ENCODE measurements at regions not wholly inside any gene's neighbourhood (a gene's known extent, or its start where the extent isn't known, plus 50 kb on each side); places are given as distances from the start of the nearest gene placed in this dataset.

DNA sequence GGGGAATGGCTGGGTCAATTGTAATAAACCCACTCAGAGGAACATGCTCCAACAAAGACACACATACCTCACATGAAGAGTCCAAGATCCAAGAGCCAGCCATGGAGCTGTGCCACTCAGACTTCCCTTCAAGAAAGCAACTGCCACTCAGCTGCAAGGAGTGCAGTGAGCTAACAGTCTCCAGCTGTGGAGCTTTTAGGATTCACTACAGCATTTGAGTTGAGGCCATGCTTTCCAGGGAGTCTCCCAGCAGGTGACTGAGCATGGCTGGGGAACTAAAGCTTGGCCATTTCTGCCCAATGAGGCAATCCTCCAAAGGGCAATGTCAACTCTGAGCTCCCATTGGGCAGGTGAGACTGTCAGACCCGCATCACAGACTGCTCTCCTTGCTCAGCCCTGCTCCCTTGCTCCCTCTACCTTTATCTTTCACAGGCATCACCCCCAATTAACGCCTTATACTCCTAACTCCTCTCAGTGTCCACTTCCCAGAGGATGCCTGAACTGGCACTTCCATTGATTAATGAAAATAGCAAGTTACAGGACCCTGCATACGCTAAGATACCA lies 165.3 kb upstream of the CTNNB1 start:
- Histone ChIP-seq H3K4me3 (no peak overlapping the region), H3K27me3 (no peaks in the 10 kb centered on the region), H3K27ac (no peak overlapping the region), H3K9me3 (no peaks in the 10 kb centered on the region), H3K36me3 (no peaks in the 10 kb centered on the region), H3K4me1 (peaks cover 0 to 9% (median 0%) of the 10 kb centered on the region in 4 donors)
- no peak for DNase-seq
- intact Hi-C loops (cut with DNase I; ENCODE audit: low total_unique reads): no loop called here
- TF ChIP-seq, protein P1, sequence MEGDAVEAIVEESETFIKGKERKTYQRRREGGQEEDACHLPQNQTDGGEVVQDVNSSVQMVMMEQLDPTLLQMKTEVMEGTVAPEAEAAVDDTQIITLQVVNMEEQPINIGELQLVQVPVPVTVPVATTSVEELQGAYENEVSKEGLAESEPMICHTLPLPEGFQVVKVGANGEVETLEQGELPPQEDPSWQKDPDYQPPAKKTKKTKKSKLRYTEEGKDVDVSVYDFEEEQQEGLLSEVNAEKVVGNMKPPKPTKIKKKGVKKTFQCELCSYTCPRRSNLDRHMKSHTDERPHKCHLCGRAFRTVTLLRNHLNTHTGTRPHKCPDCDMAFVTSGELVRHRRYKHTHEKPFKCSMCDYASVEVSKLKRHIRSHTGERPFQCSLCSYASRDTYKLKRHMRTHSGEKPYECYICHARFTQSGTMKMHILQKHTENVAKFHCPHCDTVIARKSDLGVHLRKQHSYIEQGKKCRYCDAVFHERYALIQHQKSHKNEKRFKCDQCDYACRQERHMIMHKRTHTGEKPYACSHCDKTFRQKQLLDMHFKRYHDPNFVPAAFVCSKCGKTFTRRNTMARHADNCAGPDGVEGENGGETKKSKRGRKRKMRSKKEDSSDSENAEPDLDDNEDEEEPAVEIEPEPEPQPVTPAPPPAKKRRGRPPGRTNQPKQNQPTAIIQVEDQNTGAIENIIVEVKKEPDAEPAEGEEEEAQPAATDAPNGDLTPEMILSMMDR (IDR thresholded peaks at IDR 0.05): no peak

DNA sequence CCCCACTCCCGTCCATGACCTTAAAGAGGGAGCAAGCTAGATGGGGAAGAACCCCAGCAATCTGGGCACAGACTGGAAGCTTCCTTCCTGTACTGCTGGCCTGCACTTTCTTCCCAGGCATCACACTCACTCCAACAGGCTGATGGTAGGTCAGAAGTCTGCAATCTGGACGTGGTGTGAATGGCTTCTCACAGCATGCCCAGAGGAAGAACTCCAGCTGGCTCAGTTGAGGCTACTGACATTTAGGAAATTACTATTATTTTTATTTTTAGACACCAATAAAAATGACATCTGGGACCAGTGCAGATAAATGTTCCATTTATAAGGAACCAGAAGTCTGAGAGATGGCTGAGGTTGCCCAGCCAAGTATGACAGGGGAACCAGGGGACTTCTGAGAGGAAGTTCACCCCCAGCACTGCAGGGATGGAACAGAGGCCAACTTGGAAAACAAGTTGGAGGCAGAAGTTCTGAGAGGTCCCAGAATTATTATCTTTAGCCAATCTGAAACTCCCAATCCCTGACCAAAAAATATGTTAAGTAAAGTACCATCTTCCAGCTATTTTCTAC lies 163.8 kb upstream of the CTNNB1 start:
- H3K36me3 ChIP-seq: no peaks in the 10 kb centered on the region
- peaks cover 0 to 9% (median 0%) of the 10 kb centered on the region in 4 donors for H3K4me1 ChIP-seq
- no peak overlapping the region for H3K27ac ChIP-seq
- DNase-seq: peak in 1 of 2 donors; percentile 27
- intact Hi-C loops (cut with DNase I; ENCODE audit: low total_unique reads): no loop called here
- TF ChIP-seq, protein P1 (IDR thresholded peaks at IDR 0.05): no peak
- H3K9me3 ChIP-seq: no peaks in the 10 kb centered on the region
- no peaks in the 10 kb centered on the region for H3K27me3 ChIP-seq
- H3K4me3 ChIP-seq: no peak overlapping the region

DNA sequence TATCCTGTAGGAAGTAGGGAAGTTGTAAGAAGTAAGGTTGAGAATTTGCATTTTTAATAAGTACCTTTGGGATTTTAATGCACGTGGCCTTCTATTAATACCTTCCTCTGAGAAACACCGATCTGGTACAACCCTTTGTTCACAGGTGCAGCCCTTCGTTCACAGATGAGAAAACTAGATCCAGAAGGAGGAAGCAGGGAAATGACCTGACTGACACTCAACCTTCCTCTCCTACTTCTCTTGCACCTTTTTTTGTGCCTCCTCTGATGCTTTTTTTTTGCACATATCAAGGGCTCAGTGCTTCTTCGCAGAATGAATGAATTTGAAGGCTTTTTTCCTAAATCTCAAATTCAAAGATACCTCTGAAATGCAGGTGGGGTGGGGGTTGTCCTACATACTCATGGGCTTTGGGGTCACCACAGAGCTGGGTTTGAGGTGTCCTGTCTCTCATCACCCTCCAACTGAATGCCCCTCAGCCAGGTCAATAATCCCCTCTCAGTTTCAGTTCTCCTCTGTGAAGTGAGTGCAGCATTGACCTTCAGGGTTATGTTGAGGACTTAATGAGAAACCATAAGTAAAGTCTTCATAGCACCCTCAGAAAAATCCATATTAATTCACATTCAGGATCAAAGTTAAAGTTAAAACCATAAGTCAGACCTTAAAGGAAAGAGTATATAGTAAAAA lies 161.5 kb upstream of the CTNNB1 start:
- TF ChIP-seq, protein P1 (IDR thresholded peaks at IDR 0.05): no peak
- H3K36me3 ChIP-seq: no peaks in the 10 kb centered on the region
- no peaks in the 10 kb centered on the region for H3K27me3 ChIP-seq
- no peak overlapping the region for H3K4me3 ChIP-seq
- no peak overlapping the region for H3K27ac ChIP-seq
- H3K9me3 ChIP-seq: no peaks in the 10 kb centered on the region
- H3K4me1 ChIP-seq: peaks cover 0 to 4% (median 0%) of the 10 kb centered on the region in 4 donors
- intact Hi-C loops (cut with DNase I; ENCODE audit: low total_unique reads): no loop called here
- DNase-seq: no peak

DNA sequence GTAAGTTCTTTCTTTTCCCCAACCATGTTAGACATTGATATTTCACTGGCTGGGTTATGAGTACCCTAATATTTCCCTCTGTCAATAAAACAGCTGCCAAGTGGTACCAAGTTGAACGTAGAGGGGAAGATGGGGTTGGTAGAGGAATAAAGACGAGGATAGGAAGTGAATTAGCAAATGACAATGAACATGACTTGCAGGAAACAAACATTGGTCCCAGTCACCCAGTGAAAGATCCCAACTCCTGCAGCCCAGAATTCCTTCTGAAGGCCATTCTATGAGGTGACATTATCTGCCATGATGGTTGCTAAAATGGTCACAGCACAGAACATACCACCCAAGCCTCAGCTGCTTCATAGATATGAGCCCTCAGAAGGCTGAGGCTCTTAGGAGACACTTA lies 159.0 kb upstream of the CTNNB1 start:
- DNase-seq: no peak
- intact Hi-C loops (cut with DNase I; ENCODE audit: low total_unique reads): no loop called here
- Histone ChIP-seq H3K4me3 (no peak overlapping the region), H3K36me3 (no peaks in the 10 kb centered on the region), H3K4me1 (peaks cover 0 to 3% (median 0%) of the 10 kb centered on the region in 4 donors), H3K27ac (no peak overlapping the region), H3K27me3 (no peaks in the 10 kb centered on the region), H3K9me3 (no peaks in the 10 kb centered on the region)
- TF ChIP-seq, protein P1 (IDR thresholded peaks at IDR 0.05): no peak

DNA sequence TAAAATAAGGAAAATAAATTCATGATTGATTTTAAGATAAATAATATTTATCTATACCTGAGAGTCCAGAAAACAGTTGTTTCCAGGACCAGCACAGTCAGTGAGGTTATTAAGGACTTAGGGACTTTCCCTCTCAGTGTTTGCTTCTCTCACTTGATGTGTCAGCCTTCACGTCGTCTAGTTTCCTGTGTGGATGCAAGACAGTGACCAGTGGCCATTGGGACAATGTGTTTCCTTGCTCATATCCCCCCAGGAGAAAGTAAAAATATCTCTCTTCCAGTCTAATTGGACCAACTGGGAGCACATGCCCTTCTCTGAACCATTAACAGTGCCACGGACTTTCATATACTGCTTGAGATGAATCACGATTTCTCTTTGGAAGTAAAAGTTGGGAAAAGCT lies 157.8 kb upstream of the CTNNB1 start:
- no peak for DNase-seq
- no peaks in the 10 kb centered on the region for H3K27me3 ChIP-seq
- H3K27ac ChIP-seq: no peak overlapping the region
- H3K4me3 ChIP-seq: no peak overlapping the region
- no peaks in the 10 kb centered on the region for H3K9me3 ChIP-seq
- intact Hi-C loops (cut with DNase I; ENCODE audit: low total_unique reads): no loop called here
- no peaks in the 10 kb centered on the region for H3K4me1 ChIP-seq
- H3K36me3 ChIP-seq: no peaks in the 10 kb centered on the region
- TF ChIP-seq, protein P1 (IDR thresholded peaks at IDR 0.05): no peak
